ENCODE measurements at regions not wholly inside any gene's neighbourhood (a gene's known extent, or its start where the extent isn't known, plus 50 kb on each side); places are given as distances from the start of the nearest gene placed in this dataset.
A peak's percentile ranks its signal among the peaks of the same experiment; 100 is the strongest.

- intact Hi-C loops (cut with DNase I, micrococcal nuclease) = no loop called here
- ATAC-seq = no peak
- no peak for DNase-seq
These were observed 476.9 kb upstream of the PROK2 start for GRCh38 chr3:72261566-72262564.

DNA sequence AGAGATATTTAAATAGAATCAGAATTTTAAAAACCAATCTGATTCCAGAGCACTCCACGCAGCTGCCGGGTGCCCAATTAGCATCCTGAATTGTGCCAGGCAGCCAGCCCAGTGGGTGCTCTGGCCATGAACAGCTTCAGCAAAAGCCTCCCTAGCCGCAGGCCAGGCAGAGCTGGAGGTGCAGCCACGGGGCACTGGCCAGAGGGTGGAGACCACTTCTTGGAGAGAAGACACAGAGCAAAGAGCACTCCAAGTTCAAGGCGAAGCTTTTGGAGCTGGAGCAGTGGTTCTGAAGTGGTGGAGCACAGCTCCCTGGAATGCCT is 475.6 kb upstream of the PROK2 start:
- intact Hi-C loops (cut with DNase I, micrococcal nuclease) = no loop called here
- ATAC-seq (no peak), DNase-seq (no peak)

- DNase-seq (no peak), ATAC-seq (no peak)
- intact Hi-C loops (cut with DNase I, micrococcal nuclease) = no loop called here
These were observed 475.0 kb upstream of the PROK2 start for GRCh38 chr3:72259755-72260587.

GRCh38 chr3:72258361-72259141 is 473.6 kb upstream of the PROK2 start:
- ATAC-seq (no peak), DNase-seq (no peak)
- intact Hi-C loops (cut with DNase I, micrococcal nuclease) = no loop called here

GRCh38 chr3:72257738-72258137 is 472.8 kb upstream of the PROK2 start:
- ATAC-seq (no peak), DNase-seq (no peak)
- intact Hi-C loops (cut with DNase I, micrococcal nuclease) = no loop called here

GRCh38 chr3:72257203-72257602 is 472.3 kb upstream of the PROK2 start:
- no peak for ATAC-seq
- no peak for DNase-seq
- intact Hi-C loops (cut with DNase I, micrococcal nuclease) = no loop called here

DNA sequence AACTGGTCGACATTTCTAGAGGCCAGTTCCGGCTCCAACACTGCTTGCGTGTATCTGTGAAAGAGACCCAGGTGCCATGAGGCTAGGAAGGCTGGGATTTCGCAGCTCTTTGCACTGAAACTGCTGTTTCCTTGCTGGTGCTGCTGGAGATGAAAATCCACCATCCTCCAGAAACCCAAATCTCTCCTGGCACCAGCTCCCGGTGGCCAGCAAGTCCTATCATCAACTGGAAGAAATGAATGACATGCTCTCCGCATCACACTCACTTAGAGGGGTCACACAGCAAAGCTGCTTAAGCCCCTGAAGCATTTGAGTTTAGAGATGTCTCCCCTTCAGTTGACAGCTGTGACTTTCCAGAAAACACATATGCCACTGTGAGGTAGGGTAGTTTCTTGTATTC is 471.8 kb upstream of the PROK2 start:
- DNase-seq (no peak), ATAC-seq (no peak)
- intact Hi-C loops (cut with DNase I, micrococcal nuclease) = no loop called here

GRCh38 chr3:72255791-72256559 is 471.0 kb upstream of the PROK2 start:
- ATAC-seq (peak; percentile 99), DNase-seq (peak; percentile 83 to 86)
- intact Hi-C loops (cut with DNase I, micrococcal nuclease) = no loop called here

GRCh38 chr3:72255191-72255590 is 470.2 kb upstream of the PROK2 start:
- intact Hi-C loops (cut with DNase I, micrococcal nuclease) = no loop called here
- no peak for DNase-seq
- peak; percentile 31 for ATAC-seq

GRCh38 chr3:72254483-72254882 is 469.5 kb upstream of the PROK2 start:
- intact Hi-C loops (cut with DNase I, micrococcal nuclease) = no loop called here
- DNase-seq (no peak), ATAC-seq (no peak)

GRCh38 chr3:72250725-72251124 is 465.8 kb upstream of the PROK2 start:
- ATAC-seq = no peak
- intact Hi-C loops (cut with DNase I, micrococcal nuclease) = no loop called here
- DNase-seq = no peak

DNA sequence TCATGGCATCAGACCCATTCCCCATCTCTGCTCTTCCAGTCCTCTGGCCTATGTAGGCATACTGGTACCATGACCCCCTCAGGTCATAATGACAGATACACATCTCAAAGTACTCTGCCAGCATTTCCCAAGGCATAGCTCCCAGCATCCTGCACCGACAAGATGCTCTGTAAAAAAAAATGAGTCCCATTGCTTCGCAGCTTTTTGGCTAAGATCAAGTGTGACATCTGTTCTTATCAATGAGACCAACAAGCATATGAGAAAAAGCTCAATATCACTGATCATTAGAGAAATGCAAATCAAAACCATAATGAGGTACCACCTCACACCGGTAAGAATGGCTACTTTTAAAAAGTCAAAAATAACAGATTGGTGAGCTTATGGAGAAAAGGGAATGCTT is 463.9 kb upstream of the PROK2 start:
- intact Hi-C loops (cut with DNase I, micrococcal nuclease) = no loop called here
- DNase-seq (no peak), ATAC-seq (no peak)

- DNase-seq = no peak
- ATAC-seq = no peak
- intact Hi-C loops (cut with DNase I, micrococcal nuclease) = no loop called here
These were observed 463.4 kb upstream of the PROK2 start for GRCh38 chr3:72248389-72248761.

DNA sequence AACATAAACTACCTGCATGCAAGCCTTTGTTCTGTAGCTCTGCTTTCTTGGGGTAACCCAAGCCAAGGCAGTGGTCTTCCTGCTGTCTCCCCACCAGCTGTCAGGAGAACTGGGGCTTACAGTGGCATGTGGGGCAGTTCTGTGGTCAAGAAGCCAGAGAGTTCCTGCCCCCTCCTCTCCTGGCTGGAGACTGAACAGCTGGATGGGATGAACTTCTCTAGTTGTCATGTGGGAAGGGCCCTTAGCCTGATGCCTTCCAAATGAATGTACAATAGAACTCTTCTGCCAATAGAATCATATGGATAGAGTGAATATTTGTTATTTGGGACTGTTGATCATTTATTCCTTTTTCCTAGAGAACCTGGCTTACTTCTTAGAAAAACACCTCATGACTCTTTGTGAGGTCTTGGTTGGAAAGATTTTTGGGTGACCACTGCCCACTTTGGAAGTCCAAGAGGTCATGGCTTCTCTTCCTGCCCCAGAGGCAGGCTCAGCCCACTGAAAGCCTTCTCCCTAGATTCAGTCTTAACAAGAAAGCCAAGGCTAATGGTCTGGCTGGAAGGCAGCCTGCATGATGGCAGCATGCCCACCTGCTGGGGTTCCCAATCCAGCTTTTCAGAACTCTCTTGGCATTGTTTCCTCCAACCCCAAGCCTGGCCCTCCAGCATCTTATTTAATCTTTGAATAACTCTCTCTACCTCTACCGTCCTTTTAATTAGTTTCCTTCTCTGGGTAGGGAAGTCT is 462.9 kb upstream of the PROK2 start:
- intact Hi-C loops (cut with DNase I, micrococcal nuclease) = no loop called here
- no peak for DNase-seq
- no peak for ATAC-seq

DNA sequence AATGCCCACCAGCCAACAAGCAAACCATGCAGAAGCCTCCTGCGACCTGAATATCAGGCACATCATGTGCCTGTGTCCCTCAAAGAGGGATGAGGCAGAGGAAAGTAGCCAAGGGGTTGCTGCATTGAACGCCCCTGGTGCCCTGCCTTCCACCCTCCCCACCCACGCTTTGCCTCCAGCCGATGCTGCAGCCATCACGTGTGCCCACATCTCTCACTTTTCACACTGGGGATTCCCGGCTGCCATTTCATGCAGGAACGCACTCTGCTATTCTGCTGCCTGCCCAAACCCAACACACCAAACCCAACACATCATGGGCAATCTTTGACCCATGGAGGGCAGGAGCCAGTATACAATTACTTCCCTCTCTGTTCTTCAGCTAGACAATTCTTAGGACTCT is 462.2 kb upstream of the PROK2 start:
- intact Hi-C loops (cut with DNase I, micrococcal nuclease) = no loop called here
- ATAC-seq (no peak), DNase-seq (no peak)

DNA sequence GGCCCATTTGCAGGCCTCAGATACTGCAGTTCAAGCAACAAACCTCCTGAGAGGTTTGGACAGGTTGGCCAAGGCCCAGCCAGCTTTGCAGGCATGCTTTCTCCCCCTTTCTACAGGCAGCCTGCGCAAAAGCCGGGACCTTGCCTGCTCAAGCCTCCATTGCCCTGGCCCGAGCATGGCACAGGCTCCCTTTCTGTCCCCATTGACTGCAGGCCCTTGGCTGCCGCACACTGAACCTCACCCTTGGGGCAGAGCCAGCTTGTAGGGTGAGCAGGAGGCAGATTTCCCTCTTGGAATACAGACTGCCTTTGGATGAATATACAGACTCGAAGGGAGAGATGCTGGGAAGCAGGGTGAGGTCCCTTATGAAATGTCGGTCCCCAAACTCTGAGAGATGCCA is 461.7 kb upstream of the PROK2 start:
- ATAC-seq (no peak), DNase-seq (no peak)
- intact Hi-C loops (cut with DNase I, micrococcal nuclease) = no loop called here

GRCh38 chr3:72245183-72245811 is 460.3 kb upstream of the PROK2 start:
- DNase-seq (peak in 1 of 2 donors; percentile 19), ATAC-seq (no peak)
- intact Hi-C loops (cut with DNase I, micrococcal nuclease) = no loop called here

DNA sequence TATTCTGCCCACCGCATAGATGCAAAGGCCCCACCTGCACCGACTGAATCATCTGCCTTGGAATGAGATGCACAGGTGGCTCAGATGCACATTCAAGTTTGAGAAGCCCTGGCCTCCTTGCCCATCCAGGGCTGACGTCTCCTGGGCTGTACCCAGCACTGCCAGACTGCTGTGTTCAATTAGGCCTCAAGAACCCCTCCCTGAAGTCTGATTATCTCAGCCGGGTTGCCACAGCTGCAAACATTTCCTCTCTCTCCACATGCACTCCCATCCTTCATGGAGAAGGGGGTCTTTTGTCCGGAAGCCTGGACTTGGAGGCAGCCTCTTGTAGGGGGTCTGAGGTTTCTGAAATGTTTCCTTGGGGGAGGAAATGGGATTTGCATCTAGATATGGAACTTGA is 459.4 kb upstream of the PROK2 start:
- intact Hi-C loops (cut with DNase I, micrococcal nuclease) = no loop called here
- DNase-seq (no peak), ATAC-seq (no peak)

All from left colon (tissue), 2 donors.